ENCODE measurements at regions not wholly inside any gene's neighbourhood (a gene's known extent, or its start where the extent isn't known, plus 50 kb on each side); places are given as distances from the start of the nearest gene placed in this dataset.

- no peak overlapping the region for H3K4me3 ChIP-seq (ENCODE audit: low read depth, low read length)
- H3K9me3 ChIP-seq (ENCODE audit: control insufficient read depth, insufficient read depth, low read depth, low read length): no peaks in the 10 kb centered on the region
- no peak overlapping the region for H3K9ac ChIP-seq (ENCODE audit: low read length)
- no peaks in the 10 kb centered on the region for H3K4me1 ChIP-seq (ENCODE audit: control insufficient read depth, insufficient read depth, low read length)
- H3K27ac ChIP-seq (ENCODE audit: low read depth, low read length): no peak overlapping the region
- H3K36me3 ChIP-seq (ENCODE audit: control insufficient read depth, insufficient read depth, low read length): no peaks in the 10 kb centered on the region
- H3K27me3 ChIP-seq (ENCODE audit: control insufficient read depth, insufficient read depth, low read length): no peaks in the 10 kb centered on the region
Measured at GRCh38 chr1:238139713-238140112, 249.0 kb upstream of the ZP4 start.

- H3K9ac ChIP-seq (ENCODE audit: low read length): no peak overlapping the region
- no peaks in the 10 kb centered on the region for H3K36me3 ChIP-seq (ENCODE audit: control insufficient read depth, insufficient read depth, low read length)
- no peaks in the 10 kb centered on the region for H3K4me1 ChIP-seq (ENCODE audit: control insufficient read depth, insufficient read depth, low read length)
- H3K27me3 ChIP-seq (ENCODE audit: control insufficient read depth, insufficient read depth, low read length): no peaks in the 10 kb centered on the region
- no peak overlapping the region for H3K4me3 ChIP-seq (ENCODE audit: low read depth, low read length)
- 0 out of 2 replicates have a peak, but pooled peaks cover under 1% of the 10 kb centered on the region for H3K9me3 ChIP-seq (ENCODE audit: control insufficient read depth, insufficient read depth, low read depth, low read length)
- no peak overlapping the region for H3K27ac ChIP-seq (ENCODE audit: low read depth, low read length)
Measured at GRCh38 chr1:238138059-238138626, 247.4 kb upstream of the ZP4 start.

GRCh38 chr1:238135708-238136664 lies 245.3 kb upstream of the ZP4 start:
- Histone ChIP-seq H3K4me1 (ENCODE audit: control insufficient read depth, insufficient read depth, low read length) (no peaks in the 10 kb centered on the region), H3K36me3 (ENCODE audit: control insufficient read depth, insufficient read depth, low read length) (no peaks in the 10 kb centered on the region), H3K9ac (ENCODE audit: low read length) (no peak overlapping the region), H3K27ac (ENCODE audit: low read depth, low read length) (no peak overlapping the region), H3K4me3 (ENCODE audit: low read depth, low read length) (no peak overlapping the region), H3K27me3 (ENCODE audit: control insufficient read depth, insufficient read depth, low read length) (no peaks in the 10 kb centered on the region), H3K9me3 (ENCODE audit: control insufficient read depth, insufficient read depth, low read depth, low read length) (0 out of 2 replicates have a peak, but pooled peaks cover 2% of the 10 kb centered on the region)

GRCh38 chr1:238129677-238130076 lies 239.0 kb upstream of the ZP4 start:
- Histone ChIP-seq H3K36me3 (ENCODE audit: control insufficient read depth, insufficient read depth, low read length) (no peaks in the 10 kb centered on the region), H3K27me3 (ENCODE audit: control insufficient read depth, insufficient read depth, low read length) (no peaks in the 10 kb centered on the region), H3K4me1 (ENCODE audit: control insufficient read depth, insufficient read depth, low read length) (peaks cover 6% of the 10 kb centered on the region; the same call in 1 of the 2 replicates), H3K4me3 (ENCODE audit: low read depth, low read length) (no peak overlapping the region), H3K27ac (ENCODE audit: low read depth, low read length) (no peak overlapping the region), H3K9me3 (ENCODE audit: control insufficient read depth, insufficient read depth, low read depth, low read length) (peaks cover 6% of the 10 kb centered on the region; the same call in 1 of the 2 replicates), H3K9ac (ENCODE audit: low read length) (no peak overlapping the region)

- H3K4me1 ChIP-seq (ENCODE audit: control insufficient read depth, insufficient read depth, low read length): no peaks in the 10 kb centered on the region
- no peaks in the 10 kb centered on the region for H3K27me3 ChIP-seq (ENCODE audit: control insufficient read depth, insufficient read depth, low read length)
- H3K36me3 ChIP-seq (ENCODE audit: control insufficient read depth, insufficient read depth, low read length): no peaks in the 10 kb centered on the region
- no peak overlapping the region for H3K4me3 ChIP-seq (ENCODE audit: low read depth, low read length)
- H3K9me3 ChIP-seq (ENCODE audit: control insufficient read depth, insufficient read depth, low read depth, low read length): peaks cover 4% of the 10 kb centered on the region; the same call in 1 of the 2 replicates
- H3K9ac ChIP-seq (ENCODE audit: low read length): no peak overlapping the region
- H3K27ac ChIP-seq (ENCODE audit: low read depth, low read length): no peak overlapping the region
Measured at GRCh38 chr1:238123201-238123600, 232.5 kb upstream of the ZP4 start.

- no peaks in the 10 kb centered on the region; the same call in 1 of the 2 replicates for H3K4me1 ChIP-seq (ENCODE audit: control insufficient read depth, insufficient read depth, low read length)
- H3K4me3 ChIP-seq (ENCODE audit: low read depth, low read length): no peak overlapping the region
- no peak overlapping the region for H3K27ac ChIP-seq (ENCODE audit: low read depth, low read length)
- H3K9me3 ChIP-seq (ENCODE audit: control insufficient read depth, insufficient read depth, low read depth, low read length): no peaks in the 10 kb centered on the region
- no peaks in the 10 kb centered on the region for H3K36me3 ChIP-seq (ENCODE audit: control insufficient read depth, insufficient read depth, low read length)
- no peak overlapping the region for H3K9ac ChIP-seq (ENCODE audit: low read length)
- H3K27me3 ChIP-seq (ENCODE audit: control insufficient read depth, insufficient read depth, low read length): no peaks in the 10 kb centered on the region
Measured at GRCh38 chr1:238119861-238120260, 229.1 kb upstream of the ZP4 start.

- Histone ChIP-seq H3K9me3 (ENCODE audit: control insufficient read depth, insufficient read depth, low read depth, low read length) (no peaks in the 10 kb centered on the region), H3K4me3 (ENCODE audit: low read depth, low read length) (no peak overlapping the region), H3K36me3 (ENCODE audit: control insufficient read depth, insufficient read depth, low read length) (no peaks in the 10 kb centered on the region), H3K9ac (ENCODE audit: low read length) (no peak overlapping the region), H3K27ac (ENCODE audit: low read depth, low read length) (no peak overlapping the region), H3K4me1 (ENCODE audit: control insufficient read depth, insufficient read depth, low read length) (no peaks in the 10 kb centered on the region; the same call in 1 of the 2 replicates), H3K27me3 (ENCODE audit: control insufficient read depth, insufficient read depth, low read length) (no peaks in the 10 kb centered on the region)
Measured at GRCh38 chr1:238119060-238119459, 228.3 kb upstream of the ZP4 start.

- Histone ChIP-seq H3K27ac (ENCODE audit: low read depth, low read length) (no peak overlapping the region), H3K27me3 (ENCODE audit: control insufficient read depth, insufficient read depth, low read length) (no peaks in the 10 kb centered on the region), H3K36me3 (ENCODE audit: control insufficient read depth, insufficient read depth, low read length) (no peaks in the 10 kb centered on the region), H3K4me1 (ENCODE audit: control insufficient read depth, insufficient read depth, low read length) (peaks cover 7% of the 10 kb centered on the region; the same call in 1 of the 2 replicates), H3K9ac (ENCODE audit: low read length) (no peak overlapping the region), H3K9me3 (ENCODE audit: control insufficient read depth, insufficient read depth, low read depth, low read length) (no peaks in the 10 kb centered on the region), H3K4me3 (ENCODE audit: low read depth, low read length) (no peak overlapping the region)
Measured at GRCh38 chr1:238115852-238116251, 225.1 kb upstream of the ZP4 start.

- no peak overlapping the region for H3K9ac ChIP-seq (ENCODE audit: low read length)
- H3K27me3 ChIP-seq (ENCODE audit: control insufficient read depth, insufficient read depth, low read length): no peaks in the 10 kb centered on the region
- no peak overlapping the region for H3K4me3 ChIP-seq (ENCODE audit: low read depth, low read length)
- no peak overlapping the region for H3K27ac ChIP-seq (ENCODE audit: low read depth, low read length)
- peaks cover 7% of the 10 kb centered on the region; the same call in 1 of the 2 replicates for H3K4me1 ChIP-seq (ENCODE audit: control insufficient read depth, insufficient read depth, low read length)
- no peaks in the 10 kb centered on the region for H3K36me3 ChIP-seq (ENCODE audit: control insufficient read depth, insufficient read depth, low read length)
- H3K9me3 ChIP-seq (ENCODE audit: control insufficient read depth, insufficient read depth, low read depth, low read length): no peaks in the 10 kb centered on the region
Measured at GRCh38 chr1:238112952-238113621, 222.4 kb upstream of the ZP4 start.

- no peak overlapping the region for H3K27ac ChIP-seq (ENCODE audit: low read depth, low read length)
- no peaks in the 10 kb centered on the region for H3K36me3 ChIP-seq (ENCODE audit: control insufficient read depth, insufficient read depth, low read length)
- H3K9ac ChIP-seq (ENCODE audit: low read length): no peak overlapping the region
- H3K4me1 ChIP-seq (ENCODE audit: control insufficient read depth, insufficient read depth, low read length): peaks cover 7% of the 10 kb centered on the region; the same call in 1 of the 2 replicates
- H3K9me3 ChIP-seq (ENCODE audit: control insufficient read depth, insufficient read depth, low read depth, low read length): no peaks in the 10 kb centered on the region
- no peak overlapping the region for H3K4me3 ChIP-seq (ENCODE audit: low read depth, low read length)
- no peaks in the 10 kb centered on the region for H3K27me3 ChIP-seq (ENCODE audit: control insufficient read depth, insufficient read depth, low read length)
Measured at GRCh38 chr1:238111516-238111915, 220.8 kb upstream of the ZP4 start.

All from HUES6 (cell line).